ENCODE measurements at regions not wholly inside any gene's neighbourhood (a gene's known extent, or its start where the extent isn't known, plus 50 kb on each side); places are given as distances from the start of the nearest gene placed in this dataset.

- Mint-ChIP-seq H3K27me3 (ENCODE audit: unreplicated experiment) (peaks cover 1% of the 10 kb centered on the region), H3K4me1 (ENCODE audit: unreplicated experiment) (peaks cover 2% of the 10 kb centered on the region), H3K27ac (ENCODE audit: unreplicated experiment) (no peak overlapping the region), H3K4me3 (ENCODE audit: unreplicated experiment) (no peak overlapping the region), H3K9me3 (ENCODE audit: unreplicated experiment) (no peaks in the 10 kb centered on the region), H3K36me3 (ENCODE audit: low read depth, unreplicated experiment) (no peaks in the 10 kb centered on the region)
- TF ChIP-seq CTCF (IDR thresholded peaks at IDR 0.05; ENCODE audit: unreplicated experiment), result no peak
- no peak for DNase-seq (ENCODE audit: low spot score)
Measured at GRCh38 chr7:116150588-116150987, 59.8 kb upstream of the TES start.

- H3K27ac Mint-ChIP-seq (ENCODE audit: unreplicated experiment), result no peak overlapping the region
- peaks cover 2% of the 10 kb centered on the region for H3K27me3 Mint-ChIP-seq (ENCODE audit: unreplicated experiment)
- TF ChIP-seq CTCF (IDR thresholded peaks at IDR 0.05; ENCODE audit: unreplicated experiment), result no peak
- H3K4me3 Mint-ChIP-seq (ENCODE audit: unreplicated experiment), result no peak overlapping the region
- DNase-seq (ENCODE audit: low spot score), result no peak
- H3K36me3 Mint-ChIP-seq (ENCODE audit: low read depth, unreplicated experiment), result no peaks in the 10 kb centered on the region
- H3K9me3 Mint-ChIP-seq (ENCODE audit: unreplicated experiment), result no peaks in the 10 kb centered on the region
- peaks cover 2% of the 10 kb centered on the region for H3K4me1 Mint-ChIP-seq (ENCODE audit: unreplicated experiment)
Measured at GRCh38 chr7:116152276-116152675, 58.1 kb upstream of the TES start.

- Mint-ChIP-seq H3K36me3 (ENCODE audit: low read depth, unreplicated experiment) (no peaks in the 10 kb centered on the region), H3K9me3 (ENCODE audit: unreplicated experiment) (no peaks in the 10 kb centered on the region), H3K27ac (ENCODE audit: unreplicated experiment) (no peak overlapping the region), H3K27me3 (ENCODE audit: unreplicated experiment) (peaks cover 2% of the 10 kb centered on the region), H3K4me3 (ENCODE audit: unreplicated experiment) (no peak overlapping the region), H3K4me1 (ENCODE audit: unreplicated experiment) (no peaks in the 10 kb centered on the region)
- DNase-seq (ENCODE audit: low spot score), result no peak
- TF ChIP-seq CTCF (IDR thresholded peaks at IDR 0.05; ENCODE audit: unreplicated experiment), result no peak
Measured at GRCh38 chr7:116153050-116153449, 57.3 kb upstream of the TES start.

GRCh38 chr7:116159711-116160110 lies 50.6 kb upstream of the TES start:
- Mint-ChIP-seq H3K36me3 (ENCODE audit: low read depth, unreplicated experiment) (no peaks in the 10 kb centered on the region), H3K27ac (ENCODE audit: unreplicated experiment) (no peak overlapping the region), H3K27me3 (ENCODE audit: unreplicated experiment) (peaks cover 1% of the 10 kb centered on the region), H3K4me3 (ENCODE audit: unreplicated experiment) (no peak overlapping the region), H3K9me3 (ENCODE audit: unreplicated experiment) (no peaks in the 10 kb centered on the region), H3K4me1 (ENCODE audit: unreplicated experiment) (no peaks in the 10 kb centered on the region)
- no peak for TF ChIP-seq CTCF (IDR thresholded peaks at IDR 0.05; ENCODE audit: unreplicated experiment)
- DNase-seq (ENCODE audit: low spot score), result no peak

Data from endothelial cell (in vitro differentiated cells).